ENCODE measurements at regions not wholly inside any gene's neighbourhood (a gene's known extent, or its start where the extent isn't known, plus 50 kb on each side); places are given as distances from the start of the nearest gene placed in this dataset.

DNA sequence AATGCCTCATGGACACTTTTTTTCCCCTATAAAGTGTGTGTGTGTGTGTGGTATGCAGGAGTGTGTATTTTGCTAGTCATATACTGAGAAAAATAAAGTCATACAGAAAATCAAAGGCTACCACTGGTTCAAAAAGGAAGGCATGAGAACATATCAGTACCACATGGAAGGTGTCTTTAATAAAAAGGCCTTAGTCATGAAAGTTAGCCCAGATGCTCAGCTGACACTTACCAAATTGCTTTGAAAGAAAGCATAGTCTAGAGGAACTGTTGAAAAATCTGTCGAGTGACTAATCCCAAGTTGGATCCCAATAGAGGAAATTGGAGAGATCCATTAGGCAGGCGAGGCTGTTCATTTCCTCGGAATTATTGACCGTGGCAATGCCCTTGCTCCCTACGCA is 432.9 kb upstream of the CFAP20DC start:
- TF ChIP-seq, protein P1, sequence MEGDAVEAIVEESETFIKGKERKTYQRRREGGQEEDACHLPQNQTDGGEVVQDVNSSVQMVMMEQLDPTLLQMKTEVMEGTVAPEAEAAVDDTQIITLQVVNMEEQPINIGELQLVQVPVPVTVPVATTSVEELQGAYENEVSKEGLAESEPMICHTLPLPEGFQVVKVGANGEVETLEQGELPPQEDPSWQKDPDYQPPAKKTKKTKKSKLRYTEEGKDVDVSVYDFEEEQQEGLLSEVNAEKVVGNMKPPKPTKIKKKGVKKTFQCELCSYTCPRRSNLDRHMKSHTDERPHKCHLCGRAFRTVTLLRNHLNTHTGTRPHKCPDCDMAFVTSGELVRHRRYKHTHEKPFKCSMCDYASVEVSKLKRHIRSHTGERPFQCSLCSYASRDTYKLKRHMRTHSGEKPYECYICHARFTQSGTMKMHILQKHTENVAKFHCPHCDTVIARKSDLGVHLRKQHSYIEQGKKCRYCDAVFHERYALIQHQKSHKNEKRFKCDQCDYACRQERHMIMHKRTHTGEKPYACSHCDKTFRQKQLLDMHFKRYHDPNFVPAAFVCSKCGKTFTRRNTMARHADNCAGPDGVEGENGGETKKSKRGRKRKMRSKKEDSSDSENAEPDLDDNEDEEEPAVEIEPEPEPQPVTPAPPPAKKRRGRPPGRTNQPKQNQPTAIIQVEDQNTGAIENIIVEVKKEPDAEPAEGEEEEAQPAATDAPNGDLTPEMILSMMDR (IDR thresholded peaks at IDR 0.05; ENCODE audit: poor library complexity), result no peak
- TF ChIP-seq EZH2 (IDR thresholded peaks at IDR 0.05; ENCODE audit: borderline replicate concordance) (no peak), EZH2phosphoT487 (IDR thresholded peaks at IDR 0.05; ENCODE audit: low read depth, severe bottlenecking, unreplicated experiment) (no peak)

All from hepatocyte (in vitro differentiated cells).